ENCODE measurements at regions not wholly inside any gene's neighbourhood (a gene's known extent, or its start where the extent isn't known, plus 50 kb on each side); places are given as distances from the start of the nearest gene placed in this dataset.

- Histone ChIP-seq H4K20me1 (ENCODE audit: insufficient read depth, low read length) (no peaks in the 10 kb centered on the region), H3K4me1 (ENCODE audit: insufficient read depth, low read length) (no peaks in the 10 kb centered on the region), H3K27me3 (ENCODE audit: insufficient read depth, low read length, poor library complexity) (peaks cover 7% of the 10 kb centered on the region), H3K79me2 (ENCODE audit: insufficient read depth, low read length) (no peaks in the 10 kb centered on the region), H3K36me3 (ENCODE audit: insufficient read depth, low read length) (no peaks in the 10 kb centered on the region), H2AFZ (ENCODE audit: low read depth, low read length) (no peak overlapping the region), H3K4me3 (ENCODE audit: low read depth in 1 of 2, low read length in 2 of 2) (no peak overlapping the region), H3K9ac (ENCODE audit: low read depth, low read length) (no peak overlapping the region), H3K4me2 (ENCODE audit: insufficient read depth, low read length) (no peak overlapping the region), H3K9me3 (ENCODE audit: insufficient read depth, low read length, severe bottlenecking) (no peaks in the 10 kb centered on the region), H3K27ac (ENCODE audit: low read length) (no peak overlapping the region)
- ATAC-seq (ENCODE audit: insufficient read depth, low read depth) (no peak), DNase-seq (no peak)
- TF ChIP-seq CTCF (IDR thresholded peaks at IDR 0.05; ENCODE audit: borderline replicate concordance, extremely low read depth, low read length, poor library complexity, severe bottlenecking), result no peak
- no peak for TF ChIP-seq EZH2 (IDR thresholded peaks at IDR 0.05; ENCODE audit: borderline replicate concordance, low read depth, low read length, severe bottlenecking)
Observed at GRCh38 chr20:52365688-52366087, 174.1 kb upstream of the ZFP64 start.

GRCh38 chr20:52364405-52364804 lies 172.8 kb upstream of the ZFP64 start:
- Histone ChIP-seq H3K79me2 (ENCODE audit: insufficient read depth, low read length) (no peaks in the 10 kb centered on the region), H3K36me3 (ENCODE audit: insufficient read depth, low read length) (no peaks in the 10 kb centered on the region), H3K9ac (ENCODE audit: low read depth, low read length) (no peak overlapping the region), H3K27me3 (ENCODE audit: insufficient read depth, low read length, poor library complexity) (peaks cover 6% of the 10 kb centered on the region), H3K9me3 (ENCODE audit: insufficient read depth, low read length, severe bottlenecking) (no peaks in the 10 kb centered on the region), H3K4me1 (ENCODE audit: insufficient read depth, low read length) (no peaks in the 10 kb centered on the region), H3K4me2 (ENCODE audit: insufficient read depth, low read length) (no peak overlapping the region), H3K4me3 (ENCODE audit: low read depth in 1 of 2, low read length in 2 of 2) (no peak overlapping the region), H2AFZ (ENCODE audit: low read depth, low read length) (no peak overlapping the region), H3K27ac (ENCODE audit: low read length) (no peak overlapping the region), H4K20me1 (ENCODE audit: insufficient read depth, low read length) (no peaks in the 10 kb centered on the region)
- ATAC-seq (ENCODE audit: insufficient read depth, low read depth), result no peak
- TF ChIP-seq EZH2 (IDR thresholded peaks at IDR 0.05; ENCODE audit: borderline replicate concordance, low read depth, low read length, severe bottlenecking) (no peak), CTCF (IDR thresholded peaks at IDR 0.05; ENCODE audit: borderline replicate concordance, extremely low read depth, low read length, poor library complexity, severe bottlenecking) (no peak)
- no peak for DNase-seq

- Histone ChIP-seq H3K9ac (ENCODE audit: low read depth, low read length) (no peak overlapping the region), H3K27ac (ENCODE audit: low read length) (no peak overlapping the region), H3K36me3 (ENCODE audit: insufficient read depth, low read length) (no peaks in the 10 kb centered on the region), H3K27me3 (ENCODE audit: insufficient read depth, low read length, poor library complexity) (no peaks in the 10 kb centered on the region), H3K4me2 (ENCODE audit: insufficient read depth, low read length) (no peak overlapping the region), H3K9me3 (ENCODE audit: insufficient read depth, low read length, severe bottlenecking) (no peaks in the 10 kb centered on the region), H4K20me1 (ENCODE audit: insufficient read depth, low read length) (no peaks in the 10 kb centered on the region), H2AFZ (ENCODE audit: low read depth, low read length) (no peak overlapping the region), H3K4me3 (ENCODE audit: low read depth in 1 of 2, low read length in 2 of 2) (no peak overlapping the region), H3K4me1 (ENCODE audit: insufficient read depth, low read length) (no peaks in the 10 kb centered on the region), H3K79me2 (ENCODE audit: insufficient read depth, low read length) (no peaks in the 10 kb centered on the region)
- TF ChIP-seq EZH2 (IDR thresholded peaks at IDR 0.05; ENCODE audit: borderline replicate concordance, low read depth, low read length, severe bottlenecking), result no peak
- DNase-seq (no peak), ATAC-seq (ENCODE audit: insufficient read depth, low read depth) (no peak)
Observed at GRCh38 chr20:52361650-52362049, 170.1 kb upstream of the ZFP64 start.

GRCh38 chr20:52349806-52350205 lies 158.2 kb upstream of the ZFP64 start:
- H3K36me3 ChIP-seq (ENCODE audit: insufficient read depth, low read length), result no peaks in the 10 kb centered on the region
- no peaks in the 10 kb centered on the region for H3K79me2 ChIP-seq (ENCODE audit: insufficient read depth, low read length)
- no peak for DNase-seq
- no peak for ATAC-seq (ENCODE audit: insufficient read depth, low read depth)
- H3K27me3 ChIP-seq (ENCODE audit: insufficient read depth, low read length, poor library complexity), result peaks cover 16% of the 10 kb centered on the region
- H2AFZ ChIP-seq (ENCODE audit: low read depth, low read length), result no peak overlapping the region
- H3K4me3 ChIP-seq (ENCODE audit: low read depth in 1 of 2, low read length in 2 of 2), result no peak overlapping the region
- no peak overlapping the region for H3K9ac ChIP-seq (ENCODE audit: low read depth, low read length)
- no peak overlapping the region for H3K27ac ChIP-seq (ENCODE audit: low read length)
- H3K9me3 ChIP-seq (ENCODE audit: insufficient read depth, low read length, severe bottlenecking), result no peaks in the 10 kb centered on the region
- TF ChIP-seq EZH2 (IDR thresholded peaks at IDR 0.05; ENCODE audit: borderline replicate concordance, low read depth, low read length, severe bottlenecking) (no peak), CTCF (IDR thresholded peaks at IDR 0.05; ENCODE audit: borderline replicate concordance, extremely low read depth, low read length, poor library complexity, severe bottlenecking) (no peak)
- no peaks in the 10 kb centered on the region for H3K4me1 ChIP-seq (ENCODE audit: insufficient read depth, low read length)
- H3K4me2 ChIP-seq (ENCODE audit: insufficient read depth, low read length), result no peak overlapping the region
- H4K20me1 ChIP-seq (ENCODE audit: insufficient read depth, low read length), result no peaks in the 10 kb centered on the region; the same call in none of the 2 replicates
